ENCODE measurements at regions not wholly inside any gene's neighbourhood (a gene's known extent, or its start where the extent isn't known, plus 50 kb on each side); places are given as distances from the start of the nearest gene placed in this dataset.

DNA sequence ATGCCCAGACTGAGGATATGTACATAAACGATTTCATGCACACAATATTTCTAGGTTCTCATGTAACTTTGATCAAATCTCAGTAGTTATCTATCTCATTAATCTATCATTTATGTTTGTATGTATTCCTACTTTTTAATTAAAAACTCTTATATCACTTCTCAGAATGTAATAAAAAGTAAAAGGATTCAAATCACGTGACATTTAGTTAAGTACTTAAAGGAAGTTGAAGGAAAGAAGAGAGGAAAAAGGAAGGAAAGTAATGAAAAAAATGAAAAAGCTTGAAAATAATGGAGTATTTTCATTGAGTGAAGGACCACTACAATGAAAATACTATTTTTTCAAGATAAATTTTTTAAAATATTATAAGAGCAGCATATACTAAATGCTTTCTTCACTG, 535.3 kb downstream of the PRDM9 start:
- in situ Hi-C loops (cut with MboI; ENCODE audit: low sequenced_read_pairs) (no loop called here), dilution Hi-C loops (cut with HindIII; ENCODE audit: low sequenced_read_pairs, unreplicated experiment) (no loop called here), intact Hi-C loops (cut with micrococcal nuclease) (no loop called here)
- H3K14ac ChIP-seq (replicated peaks; ENCODE audit: low read depth, low read length): no peak overlapping the region
- H2BK15ac ChIP-seq (ENCODE audit: low read depth, low read length): no peak overlapping the region
- no peaks in the 10 kb centered on the region for H3K27me3 ChIP-seq (ENCODE audit: control insufficient read depth, insufficient read depth, low read length)
- H3K27ac ChIP-seq (ENCODE audit: insufficient read depth, low read length): no peak overlapping the region
- TF ChIP-seq NFE2L2 (IDR thresholded peaks at IDR 0.05; ENCODE audit: low read depth, low read length) (no peak), CHD1 (IDR thresholded peaks at IDR 0.05; ENCODE audit: low read depth, low read length) (no peak), BHLHE40 (IDR thresholded peaks at IDR 0.05; ENCODE audit: low read depth, low read length) (no peak), MAZ (IDR thresholded peaks at IDR 0.05; ENCODE audit: borderline replicate concordance, low read depth, low read length) (no peak), MAFK (IDR thresholded peaks at IDR 0.05; ENCODE audit: low read depth, low read length) (no peak), RCOR1 (IDR thresholded peaks at IDR 0.05; ENCODE audit: insufficient replicate concordance, low read length) (no peak), POLR2A (IDR thresholded peaks at IDR 0.05; ENCODE audit: low read depth, low read length) (no peak), CEBPB (IDR thresholded peaks at IDR 0.05; ENCODE audit: low read depth, low read length) (no peak), MXI1 (IDR thresholded peaks at IDR 0.05; ENCODE audit: borderline replicate concordance, low read depth, low read length) (no peak), RFX5 (IDR thresholded peaks at IDR 0.05; ENCODE audit: low read depth, low read length) (no peak), FOS (IDR thresholded peaks at IDR 0.05; ENCODE audit: low read depth, low read length) (no peak), SMC3 (IDR thresholded peaks at IDR 0.05; ENCODE audit: low read depth, low read length) (no peak), RAD21 (IDR thresholded peaks at IDR 0.05; ENCODE audit: low read length) (no peak)
- TF ChIP-seq, protein P1, sequence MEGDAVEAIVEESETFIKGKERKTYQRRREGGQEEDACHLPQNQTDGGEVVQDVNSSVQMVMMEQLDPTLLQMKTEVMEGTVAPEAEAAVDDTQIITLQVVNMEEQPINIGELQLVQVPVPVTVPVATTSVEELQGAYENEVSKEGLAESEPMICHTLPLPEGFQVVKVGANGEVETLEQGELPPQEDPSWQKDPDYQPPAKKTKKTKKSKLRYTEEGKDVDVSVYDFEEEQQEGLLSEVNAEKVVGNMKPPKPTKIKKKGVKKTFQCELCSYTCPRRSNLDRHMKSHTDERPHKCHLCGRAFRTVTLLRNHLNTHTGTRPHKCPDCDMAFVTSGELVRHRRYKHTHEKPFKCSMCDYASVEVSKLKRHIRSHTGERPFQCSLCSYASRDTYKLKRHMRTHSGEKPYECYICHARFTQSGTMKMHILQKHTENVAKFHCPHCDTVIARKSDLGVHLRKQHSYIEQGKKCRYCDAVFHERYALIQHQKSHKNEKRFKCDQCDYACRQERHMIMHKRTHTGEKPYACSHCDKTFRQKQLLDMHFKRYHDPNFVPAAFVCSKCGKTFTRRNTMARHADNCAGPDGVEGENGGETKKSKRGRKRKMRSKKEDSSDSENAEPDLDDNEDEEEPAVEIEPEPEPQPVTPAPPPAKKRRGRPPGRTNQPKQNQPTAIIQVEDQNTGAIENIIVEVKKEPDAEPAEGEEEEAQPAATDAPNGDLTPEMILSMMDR (conservative IDR thresholded peaks at IDR 0.05; ENCODE audit: low read depth, low read length): no peak
- TF ChIP-seq, protein P2, sequence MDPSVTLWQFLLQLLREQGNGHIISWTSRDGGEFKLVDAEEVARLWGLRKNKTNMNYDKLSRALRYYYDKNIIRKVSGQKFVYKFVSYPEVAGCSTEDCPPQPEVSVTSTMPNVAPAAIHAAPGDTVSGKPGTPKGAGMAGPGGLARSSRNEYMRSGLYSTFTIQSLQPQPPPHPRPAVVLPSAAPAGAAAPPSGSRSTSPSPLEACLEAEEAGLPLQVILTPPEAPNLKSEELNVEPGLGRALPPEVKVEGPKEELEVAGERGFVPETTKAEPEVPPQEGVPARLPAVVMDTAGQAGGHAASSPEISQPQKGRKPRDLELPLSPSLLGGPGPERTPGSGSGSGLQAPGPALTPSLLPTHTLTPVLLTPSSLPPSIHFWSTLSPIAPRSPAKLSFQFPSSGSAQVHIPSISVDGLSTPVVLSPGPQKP (IDR thresholded peaks at IDR 0.05; ENCODE audit: borderline replicate concordance, low read depth, low read length): no peak
- TF ChIP-seq, protein P3, sequence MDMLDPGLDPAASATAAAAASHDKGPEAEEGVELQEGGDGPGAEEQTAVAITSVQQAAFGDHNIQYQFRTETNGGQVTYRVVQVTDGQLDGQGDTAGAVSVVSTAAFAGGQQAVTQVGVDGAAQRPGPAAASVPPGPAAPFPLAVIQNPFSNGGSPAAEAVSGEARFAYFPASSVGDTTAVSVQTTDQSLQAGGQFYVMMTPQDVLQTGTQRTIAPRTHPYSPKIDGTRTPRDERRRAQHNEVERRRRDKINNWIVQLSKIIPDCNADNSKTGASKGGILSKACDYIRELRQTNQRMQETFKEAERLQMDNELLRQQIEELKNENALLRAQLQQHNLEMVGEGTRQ (IDR thresholded peaks at IDR 0.05; ENCODE audit: low read depth, low read length): no peak
- H4K20me1 ChIP-seq (ENCODE audit: insufficient read depth, low read length): no peaks in the 10 kb centered on the region
- no peak overlapping the region for H3K4ac ChIP-seq (ENCODE audit: low read depth, low read length)
- H4K5ac ChIP-seq (ENCODE audit: low read depth, low read length): no peak overlapping the region
- no peaks in the 10 kb centered on the region for H3K9me3 ChIP-seq (ENCODE audit: control insufficient read depth, insufficient read depth, low read length)
- ChIA-PET CTCF (no interaction called here), POLR2A (ENCODE audit: unreplicated experiment) (no interaction called here)
- no peak overlapping the region for H2AK5ac ChIP-seq (ENCODE audit: low read depth, low read length)
- no CpG with 5 or more reads among the region's 2 CpGs for WGBS, 2 experiments (ENCODE audit: extremely low coverage in 2 of 2, insufficient read length in 1 of 2)
- H3K4me1 ChIP-seq (ENCODE audit: control insufficient read depth, insufficient read depth, low read length): no peaks in the 10 kb centered on the region
- H3K4me3 ChIP-seq (ENCODE audit: insufficient read depth, low read depth, low read length): no peak overlapping the region
- ATAC-seq (ENCODE audit: low read depth) (no peak), DNase-seq (no peak)
- H3K79me1 ChIP-seq (ENCODE audit: low read depth in 1 of 2, low read length in 2 of 2): no peaks in the 10 kb centered on the region
- H3K23ac ChIP-seq (ENCODE audit: low read depth, low read length): no peak overlapping the region
- H3K9ac ChIP-seq (ENCODE audit: low read depth, low read length): no peak overlapping the region
- H4K8ac ChIP-seq (ENCODE audit: low read depth in 2 of 2, low read length in 2 of 2): no peak overlapping the region
- no peak overlapping the region for H2AFZ ChIP-seq (replicated peaks; ENCODE audit: low read length, poor library complexity)
- H3K36me3 ChIP-seq (ENCODE audit: control insufficient read depth, insufficient read depth, low read length): no peaks in the 10 kb centered on the region
- no peak overlapping the region for H2BK120ac ChIP-seq (ENCODE audit: low read depth, low read length)
- H3K4me2 ChIP-seq (ENCODE audit: low read depth, low read length): no peak overlapping the region
- H2BK5ac ChIP-seq (ENCODE audit: low read depth, low read length, poor library complexity, severe bottlenecking): no peak overlapping the region
- no peaks in the 10 kb centered on the region for H3K9me1 ChIP-seq (ENCODE audit: insufficient read depth, low read length)
- no peak overlapping the region for H3K56ac ChIP-seq (ENCODE audit: extremely low read depth, insufficient read depth, low read length)
- no TSS peak for BruUV-seq (replicated peaks)
- no peak overlapping the region for H2AK9ac ChIP-seq (replicated peaks; ENCODE audit: low read depth, low read length, poor library complexity)
- no peak overlapping the region for H4K91ac ChIP-seq (ENCODE audit: insufficient read depth, low read depth, low read length)
- no peak overlapping the region for H3K18ac ChIP-seq (ENCODE audit: low read depth, low read length)
- H2BK20ac ChIP-seq (ENCODE audit: low read depth, low read length): no peak overlapping the region

All from IMR-90 (cell line).